ENCODE measurements at regions not wholly inside any gene's neighbourhood (a gene's known extent, or its start where the extent isn't known, plus 50 kb on each side); places are given as distances from the start of the nearest gene placed in this dataset.
"Not testable (repeated sequence)": the region's sequence is repeated elsewhere in the genome, so short reads cannot be mapped to it uniquely, and the experiment has no call there.

GRCh38 chr2:123670286-123670685 is 354.8 kb upstream of the CNTNAP5 start:
- H3K9me3 ChIP-seq (ENCODE audit: low read length) = no peaks in the 10 kb centered on the region
- H4K20me1 ChIP-seq (ENCODE audit: insufficient read depth, low read depth, low read length) = no peaks in the 10 kb centered on the region
- no peak overlapping the region for H2AFZ ChIP-seq (ENCODE audit: low read length)
- no peak overlapping the region for H3K27ac ChIP-seq (ENCODE audit: low read length)
- H3K9me2 ChIP-seq (replicated peaks; ENCODE audit: insufficient read depth, low read length) = no peaks in the 10 kb centered on the region; the same call in 1 of the 2 replicates
- no peaks in the 10 kb centered on the region for H3K27me3 ChIP-seq (ENCODE audit: low read length)
- H3K4me1 ChIP-seq (ENCODE audit: low read length) = no peaks in the 10 kb centered on the region
- no peak for DNase-seq
- no peak overlapping the region for H3K4me2 ChIP-seq (ENCODE audit: low read depth, low read length, poor library complexity, severe bottlenecking)
- H3K79me2 ChIP-seq (ENCODE audit: low read length) = no peaks in the 10 kb centered on the region
- H3K36me3 ChIP-seq (ENCODE audit: insufficient read depth, low read length) = no peaks in the 10 kb centered on the region
- no peak overlapping the region for H3K4me3 ChIP-seq (ENCODE audit: low read length)
- no peak overlapping the region for H3K9ac ChIP-seq (ENCODE audit: low read length)

- H3K4me3 ChIP-seq (ENCODE audit: low read length); H3K79me2 ChIP-seq (ENCODE audit: low read length); H3K27me3 ChIP-seq (ENCODE audit: low read length); H3K36me3 ChIP-seq (ENCODE audit: insufficient read depth, low read length); H3K9ac ChIP-seq (ENCODE audit: low read length); H3K9me2 ChIP-seq (replicated peaks; ENCODE audit: insufficient read depth, low read length); H3K4me1 ChIP-seq (ENCODE audit: low read length); DNase-seq; H3K9me3 ChIP-seq (ENCODE audit: low read length); H3K4me2 ChIP-seq (ENCODE audit: low read depth, low read length, poor library complexity, severe bottlenecking); H2AFZ ChIP-seq (ENCODE audit: low read length); H4K20me1 ChIP-seq (ENCODE audit: insufficient read depth, low read depth, low read length); H3K27ac ChIP-seq (ENCODE audit: low read length): not testable (repeated sequence)
These were observed 341.3 kb upstream of the CNTNAP5 start for GRCh38 chr2:123683797-123684196.

GRCh38 chr2:123687064-123687463 is 338.0 kb upstream of the CNTNAP5 start:
- H2AFZ ChIP-seq (ENCODE audit: low read length) = no peak overlapping the region
- no peak for DNase-seq
- H4K20me1 ChIP-seq (ENCODE audit: insufficient read depth, low read depth, low read length) = no peaks in the 10 kb centered on the region
- H3K27ac ChIP-seq (ENCODE audit: low read length) = no peak overlapping the region
- no peaks in the 10 kb centered on the region for H3K79me2 ChIP-seq (ENCODE audit: low read length)
- H3K4me1 ChIP-seq (ENCODE audit: low read length) = no peaks in the 10 kb centered on the region
- H3K36me3 ChIP-seq (ENCODE audit: insufficient read depth, low read length) = no peaks in the 10 kb centered on the region
- no peaks in the 10 kb centered on the region for H3K27me3 ChIP-seq (ENCODE audit: low read length)
- H3K9me2 ChIP-seq (replicated peaks; ENCODE audit: insufficient read depth, low read length) = no peaks in the 10 kb centered on the region
- no peak overlapping the region for H3K4me3 ChIP-seq (ENCODE audit: low read length)
- no peak overlapping the region for H3K4me2 ChIP-seq (ENCODE audit: low read depth, low read length, poor library complexity, severe bottlenecking)
- no peak overlapping the region for H3K9ac ChIP-seq (ENCODE audit: low read length)
- no peaks in the 10 kb centered on the region for H3K9me3 ChIP-seq (ENCODE audit: low read length)

- no peak overlapping the region for H3K4me2 ChIP-seq (ENCODE audit: low read depth, low read length, poor library complexity, severe bottlenecking)
- no peak overlapping the region for H3K9ac ChIP-seq (ENCODE audit: low read length)
- H3K9me2 ChIP-seq (replicated peaks; ENCODE audit: insufficient read depth, low read length) = no peaks in the 10 kb centered on the region
- no peak overlapping the region for H3K27ac ChIP-seq (ENCODE audit: low read length)
- no peak overlapping the region for H3K4me3 ChIP-seq (ENCODE audit: low read length)
- H3K27me3 ChIP-seq (ENCODE audit: low read length) = no peaks in the 10 kb centered on the region
- H3K4me1 ChIP-seq (ENCODE audit: low read length) = no peaks in the 10 kb centered on the region
- DNase-seq = no peak
- H2AFZ ChIP-seq (ENCODE audit: low read length) = no peak overlapping the region
- no peaks in the 10 kb centered on the region for H4K20me1 ChIP-seq (ENCODE audit: insufficient read depth, low read depth, low read length)
- no peaks in the 10 kb centered on the region for H3K9me3 ChIP-seq (ENCODE audit: low read length)
- H3K79me2 ChIP-seq (ENCODE audit: low read length) = no peaks in the 10 kb centered on the region
- H3K36me3 ChIP-seq (ENCODE audit: insufficient read depth, low read length) = no peaks in the 10 kb centered on the region
These were observed 336.7 kb upstream of the CNTNAP5 start for GRCh38 chr2:123688231-123688940.

DNA sequence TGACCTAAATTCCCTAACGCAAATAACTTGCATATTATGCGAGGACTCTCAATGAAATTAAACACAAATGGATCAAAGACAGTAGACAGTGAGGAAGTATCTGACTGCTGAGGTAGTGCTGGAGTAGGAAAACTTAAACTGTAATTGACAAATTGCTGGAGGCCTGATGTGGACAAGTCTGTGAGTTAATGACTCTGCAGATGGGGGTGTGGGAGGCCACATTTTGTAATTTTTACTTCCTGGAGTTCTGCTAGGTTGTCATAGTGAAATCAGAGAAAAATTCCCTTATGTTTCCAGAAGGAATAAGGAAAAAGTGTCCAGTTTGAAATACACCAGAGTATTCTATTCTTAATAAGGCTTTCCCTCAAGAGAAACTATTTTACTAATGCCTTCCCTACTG is 333.0 kb upstream of the CNTNAP5 start:
- Histone ChIP-seq H3K9ac (ENCODE audit: low read length) (no peak overlapping the region), H3K27ac (ENCODE audit: low read length) (no peak overlapping the region), H3K4me3 (ENCODE audit: low read length) (no peak overlapping the region), H3K9me3 (ENCODE audit: low read length) (no peaks in the 10 kb centered on the region), H3K9me2 (replicated peaks; ENCODE audit: insufficient read depth, low read length) (no peaks in the 10 kb centered on the region), H2AFZ (ENCODE audit: low read length) (no peak overlapping the region), H3K4me2 (ENCODE audit: low read depth, low read length, poor library complexity, severe bottlenecking) (no peak overlapping the region), H4K20me1 (ENCODE audit: insufficient read depth, low read depth, low read length) (no peaks in the 10 kb centered on the region), H3K4me1 (ENCODE audit: low read length) (no peaks in the 10 kb centered on the region), H3K79me2 (ENCODE audit: low read length) (no peaks in the 10 kb centered on the region), H3K27me3 (ENCODE audit: low read length) (no peaks in the 10 kb centered on the region), H3K36me3 (ENCODE audit: insufficient read depth, low read length) (no peaks in the 10 kb centered on the region)
- no peak for DNase-seq

DNA sequence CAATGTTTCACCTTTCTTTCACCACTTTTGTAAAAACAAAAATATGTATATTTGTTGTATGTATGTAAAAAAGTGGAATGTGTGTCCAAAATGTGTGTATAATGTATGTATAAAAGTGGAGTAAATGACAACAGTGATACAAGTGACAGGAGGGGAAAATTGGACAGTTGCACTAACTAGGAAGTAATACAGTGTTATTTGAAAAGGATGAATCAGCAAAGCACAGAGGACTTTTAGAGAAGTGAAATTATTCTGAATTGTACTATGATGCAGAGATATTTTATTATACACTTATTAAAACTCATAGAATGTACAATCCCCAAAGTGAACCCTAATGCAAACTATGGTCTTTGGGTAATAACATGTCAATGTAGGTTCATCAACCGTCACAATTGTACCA is 331.3 kb upstream of the CNTNAP5 start:
- Histone ChIP-seq H4K20me1 (ENCODE audit: insufficient read depth, low read depth, low read length) (no peaks in the 10 kb centered on the region), H3K4me2 (ENCODE audit: low read depth, low read length, poor library complexity, severe bottlenecking) (no peak overlapping the region), H3K9me2 (replicated peaks; ENCODE audit: insufficient read depth, low read length) (no peaks in the 10 kb centered on the region)

GRCh38 chr2:123695426-123695825 is 329.7 kb upstream of the CNTNAP5 start:
- Histone ChIP-seq H3K27me3 (ENCODE audit: low read length) (no peaks in the 10 kb centered on the region), H3K36me3 (ENCODE audit: insufficient read depth, low read length) (no peaks in the 10 kb centered on the region), H3K79me2 (ENCODE audit: low read length) (no peaks in the 10 kb centered on the region), H3K4me1 (ENCODE audit: low read length) (no peaks in the 10 kb centered on the region), H3K4me2 (ENCODE audit: low read depth, low read length, poor library complexity, severe bottlenecking) (no peak overlapping the region), H3K9me2 (replicated peaks; ENCODE audit: insufficient read depth, low read length) (no peaks in the 10 kb centered on the region), H3K9me3 (ENCODE audit: low read length) (no peaks in the 10 kb centered on the region), H3K27ac (ENCODE audit: low read length) (no peak overlapping the region), H4K20me1 (ENCODE audit: insufficient read depth, low read depth, low read length) (no peaks in the 10 kb centered on the region), H3K4me3 (ENCODE audit: low read length) (no peak overlapping the region), H3K9ac (ENCODE audit: low read length) (no peak overlapping the region), H2AFZ (ENCODE audit: low read length) (no peak overlapping the region)
- DNase-seq = no peak

More for the DNA sequence above, 331.3 kb upstream of the CNTNAP5 start:
- no peaks in the 10 kb centered on the region for H3K4me1 ChIP-seq (ENCODE audit: low read length)
- H3K79me2 ChIP-seq (ENCODE audit: low read length) = no peaks in the 10 kb centered on the region
- H2AFZ ChIP-seq (ENCODE audit: low read length) = no peak overlapping the region
- DNase-seq = no peak
- no peak overlapping the region for H3K4me3 ChIP-seq (ENCODE audit: low read length)
- no peaks in the 10 kb centered on the region for H3K27me3 ChIP-seq (ENCODE audit: low read length)
- H3K36me3 ChIP-seq (ENCODE audit: insufficient read depth, low read length) = no peaks in the 10 kb centered on the region
- H3K27ac ChIP-seq (ENCODE audit: low read length) = no peak overlapping the region
- H3K9ac ChIP-seq (ENCODE audit: low read length) = no peak overlapping the region
- no peaks in the 10 kb centered on the region for H3K9me3 ChIP-seq (ENCODE audit: low read length)

DNA sequence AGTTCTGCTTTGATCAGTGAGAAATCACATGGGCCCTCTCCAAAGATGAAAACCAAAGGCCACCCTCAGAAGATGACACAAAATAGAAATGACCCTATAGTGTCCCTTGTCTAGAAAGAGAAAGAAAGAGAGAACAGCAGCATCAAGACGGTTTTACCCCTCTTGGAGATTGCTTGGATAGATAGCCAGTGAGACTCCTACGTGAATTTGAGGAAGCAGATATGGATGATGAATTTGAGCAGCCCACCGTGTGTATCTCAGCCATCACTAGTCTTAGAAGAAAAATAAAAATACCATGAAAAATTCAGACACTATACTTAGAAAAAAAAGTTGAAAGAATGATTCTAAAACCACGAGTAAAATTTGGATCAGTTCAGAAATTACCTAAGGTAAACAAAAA is 329.1 kb upstream of the CNTNAP5 start:
- no peak overlapping the region for H2AFZ ChIP-seq (ENCODE audit: low read length)

More for the DNA sequence above, 329.1 kb upstream of the CNTNAP5 start:
- H3K4me2 ChIP-seq (ENCODE audit: low read depth, low read length, poor library complexity, severe bottlenecking) = no peak overlapping the region
- H3K27me3 ChIP-seq (ENCODE audit: low read length) = no peaks in the 10 kb centered on the region
- no peaks in the 10 kb centered on the region for H3K4me1 ChIP-seq (ENCODE audit: low read length)
- H3K79me2 ChIP-seq (ENCODE audit: low read length) = no peaks in the 10 kb centered on the region
- H3K9me3 ChIP-seq (ENCODE audit: low read length) = no peaks in the 10 kb centered on the region
- no peak for DNase-seq
- H4K20me1 ChIP-seq (ENCODE audit: insufficient read depth, low read depth, low read length) = no peaks in the 10 kb centered on the region
- H3K36me3 ChIP-seq (ENCODE audit: insufficient read depth, low read length) = no peaks in the 10 kb centered on the region
- H3K4me3 ChIP-seq (ENCODE audit: low read length) = no peak overlapping the region
- no peaks in the 10 kb centered on the region for H3K9me2 ChIP-seq (replicated peaks; ENCODE audit: insufficient read depth, low read length)
- no peak overlapping the region for H3K9ac ChIP-seq (ENCODE audit: low read length)
- no peak overlapping the region for H3K27ac ChIP-seq (ENCODE audit: low read length)
